ENCODE measurements at regions not wholly inside any gene's neighbourhood (a gene's known extent, or its start where the extent isn't known, plus 50 kb on each side); places are given as distances from the start of the nearest gene placed in this dataset.

DNA sequence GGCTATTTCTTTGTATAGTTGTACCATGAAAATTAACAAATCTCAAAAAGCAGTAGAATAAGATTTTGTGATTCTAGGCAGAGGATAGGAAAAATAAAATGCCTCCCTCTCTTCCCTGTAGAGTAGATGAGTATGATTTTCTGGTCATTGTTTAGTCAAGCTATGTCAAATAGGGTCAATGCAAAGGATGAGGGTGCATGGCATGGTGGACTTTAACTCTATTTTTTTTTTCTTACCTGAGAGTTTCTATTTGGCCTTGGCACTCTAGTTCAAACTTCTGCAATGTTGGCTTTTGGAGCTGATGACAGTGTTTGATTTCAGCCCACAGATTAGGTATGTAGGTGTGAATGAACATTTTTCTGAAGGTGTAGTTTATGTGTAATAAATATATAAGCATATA lies 224.5 kb downstream of the TRIB2 start:
- TF ChIP-seq GATA3 (IDR thresholded peaks at IDR 0.05; ENCODE audit: low read depth, low read length) (no peak), GATA2 (IDR thresholded peaks at IDR 0.05; ENCODE audit: low read depth, low read length) (no peak)

DNA sequence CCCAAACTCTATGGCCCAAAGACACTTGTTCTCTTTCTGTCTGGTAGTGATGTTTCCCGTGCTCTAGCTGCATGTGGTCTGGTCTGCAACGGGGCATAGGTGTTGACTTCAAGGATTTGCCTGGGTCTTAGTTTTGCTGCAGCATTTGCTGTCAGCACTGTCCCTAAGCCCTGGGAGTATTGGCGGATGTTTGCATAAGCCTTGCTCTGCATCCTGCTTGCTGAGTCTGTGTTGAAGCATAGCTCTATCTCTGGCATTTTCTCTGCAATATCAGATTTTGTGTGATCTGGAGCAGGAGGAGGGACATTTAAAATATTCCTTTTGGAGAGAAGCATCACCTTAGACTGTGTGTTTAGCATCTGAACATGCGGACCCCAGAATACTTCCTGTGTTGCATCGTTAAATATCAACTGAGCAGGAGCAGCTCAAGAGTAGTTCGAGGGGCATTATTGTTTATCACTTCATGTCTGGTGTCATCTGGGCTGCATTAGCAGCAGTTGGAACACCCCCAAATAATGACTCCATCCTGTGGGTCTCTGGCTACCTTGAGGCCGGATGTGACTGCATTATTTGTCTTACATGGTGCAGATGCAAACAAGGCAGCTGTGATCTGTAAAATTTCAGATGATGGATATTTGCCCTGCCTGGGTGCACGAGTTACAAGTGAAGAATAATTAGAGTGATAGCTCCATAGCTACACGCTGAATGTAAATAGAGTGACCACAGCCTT lies 231.7 kb downstream of the TRIB2 start:
- TF ChIP-seq GATA2 (IDR thresholded peaks at IDR 0.05; ENCODE audit: low read depth, low read length) = peak; percentile 38; the same call in 1 of the 2 replicates
- TF ChIP-seq GATA3 (IDR thresholded peaks at IDR 0.05; ENCODE audit: low read depth, low read length) = no peak

GRCh38 chr2:12948961-12949353 lies 232.2 kb downstream of the TRIB2 start:
- no peak for TF ChIP-seq GATA2 (IDR thresholded peaks at IDR 0.05; ENCODE audit: low read depth, low read length)
- no peak for TF ChIP-seq GATA3 (IDR thresholded peaks at IDR 0.05; ENCODE audit: low read depth, low read length)

DNA sequence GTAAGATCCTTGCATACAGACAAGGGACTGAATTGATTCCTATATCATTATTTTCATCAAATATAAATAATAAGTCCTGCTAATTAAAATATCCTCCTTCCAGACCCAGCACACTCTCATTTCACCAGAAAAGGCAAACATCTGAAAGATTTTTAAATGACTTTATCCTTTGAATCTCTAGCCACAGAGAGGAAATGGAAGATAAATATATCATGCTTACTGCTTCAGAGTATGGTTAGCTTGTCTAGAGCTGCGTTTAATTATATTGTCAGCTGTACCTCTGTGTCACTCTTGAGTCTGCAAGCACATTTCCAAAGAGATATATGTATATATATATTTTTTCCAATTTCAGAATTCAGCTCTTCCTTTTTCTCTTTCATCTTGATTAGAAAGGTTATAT lies 232.7 kb downstream of the TRIB2 start:
- peak; percentile 43; the same call in 1 of the 2 replicates for TF ChIP-seq GATA3 (IDR thresholded peaks at IDR 0.05; ENCODE audit: low read depth, low read length)
- TF ChIP-seq GATA2 (IDR thresholded peaks at IDR 0.05; ENCODE audit: low read depth, low read length) = no peak

DNA sequence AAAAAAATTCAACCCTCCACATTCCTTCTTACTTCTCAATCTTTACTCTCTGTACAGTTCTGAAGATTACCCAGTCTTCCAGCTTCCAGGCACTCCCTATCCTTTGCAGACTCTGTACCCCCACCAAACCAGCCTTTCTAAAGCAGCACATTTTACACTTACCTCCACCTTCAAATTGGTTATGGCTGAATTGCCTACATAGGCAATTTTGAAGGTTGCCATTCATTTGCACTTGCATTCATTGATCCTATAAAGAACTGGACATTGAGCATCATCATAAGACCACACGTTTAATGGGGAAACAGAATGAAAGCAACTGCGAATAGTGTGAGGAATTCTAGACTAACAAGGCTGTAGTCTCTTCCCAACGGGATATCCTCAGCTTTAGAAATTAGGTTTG lies 233.4 kb downstream of the TRIB2 start:
- TF ChIP-seq GATA3 (IDR thresholded peaks at IDR 0.05; ENCODE audit: low read depth, low read length) (no peak), GATA2 (IDR thresholded peaks at IDR 0.05; ENCODE audit: low read depth, low read length) (no peak)

- no peak for TF ChIP-seq GATA2 (IDR thresholded peaks at IDR 0.05; ENCODE audit: low read depth, low read length)
- TF ChIP-seq GATA3 (IDR thresholded peaks at IDR 0.05; ENCODE audit: low read depth, low read length) = no peak
Measured at GRCh38 chr2:12950957-12951656, 234.4 kb downstream of the TRIB2 start.

DNA sequence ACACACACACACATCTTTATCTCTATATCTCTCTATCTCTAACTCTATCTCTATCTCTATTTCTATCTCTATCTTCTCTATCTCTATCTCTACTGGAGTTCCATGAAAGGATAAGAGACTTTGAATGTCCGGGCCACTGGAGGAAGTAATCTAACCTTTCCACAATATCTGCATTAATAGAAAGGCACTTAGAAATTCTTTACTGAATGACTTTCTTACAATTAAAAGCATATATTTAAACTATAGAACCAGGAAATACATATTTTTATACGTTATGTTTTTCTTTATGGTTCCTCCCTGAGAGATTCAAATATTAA lies 234.9 kb downstream of the TRIB2 start:
- TF ChIP-seq GATA3 (IDR thresholded peaks at IDR 0.05; ENCODE audit: low read depth, low read length) (peak; percentile 66; the same call in 1 of the 2 replicates), GATA2 (IDR thresholded peaks at IDR 0.05; ENCODE audit: low read depth, low read length) (peak; percentile 32; the same call in 1 of the 2 replicates)

- TF ChIP-seq GATA2 (IDR thresholded peaks at IDR 0.05; ENCODE audit: low read depth, low read length) (no peak), GATA3 (IDR thresholded peaks at IDR 0.05; ENCODE audit: low read depth, low read length) (no peak)
Measured at GRCh38 chr2:12953596-12953995, 236.9 kb downstream of the TRIB2 start.

DNA sequence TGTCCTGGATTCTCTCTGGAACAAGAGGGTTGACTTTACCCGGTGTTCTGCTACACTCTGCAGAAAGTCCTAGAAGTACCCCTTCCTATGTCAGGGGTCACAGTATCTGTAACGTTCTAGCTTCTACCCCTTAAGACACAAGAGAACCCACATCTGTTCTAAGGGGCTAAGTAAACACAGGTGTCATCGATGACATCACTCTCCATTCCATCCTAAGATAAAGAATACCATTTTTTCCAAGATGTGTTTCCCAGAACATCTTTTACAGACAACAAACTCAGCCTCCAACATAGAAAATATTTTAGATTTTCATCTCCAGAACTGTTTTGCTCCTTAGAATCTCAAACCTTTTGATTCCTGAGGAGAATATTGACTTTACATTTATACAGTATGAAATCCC lies 239.1 kb downstream of the TRIB2 start:
- TF ChIP-seq GATA3 (IDR thresholded peaks at IDR 0.05; ENCODE audit: low read depth, low read length) (no peak), GATA2 (IDR thresholded peaks at IDR 0.05; ENCODE audit: low read depth, low read length) (no peak)

GRCh38 chr2:12957251-12957650 lies 240.5 kb downstream of the TRIB2 start:
- no peak for TF ChIP-seq GATA3 (IDR thresholded peaks at IDR 0.05; ENCODE audit: low read depth, low read length)
- no peak for TF ChIP-seq GATA2 (IDR thresholded peaks at IDR 0.05; ENCODE audit: low read depth, low read length)

DNA sequence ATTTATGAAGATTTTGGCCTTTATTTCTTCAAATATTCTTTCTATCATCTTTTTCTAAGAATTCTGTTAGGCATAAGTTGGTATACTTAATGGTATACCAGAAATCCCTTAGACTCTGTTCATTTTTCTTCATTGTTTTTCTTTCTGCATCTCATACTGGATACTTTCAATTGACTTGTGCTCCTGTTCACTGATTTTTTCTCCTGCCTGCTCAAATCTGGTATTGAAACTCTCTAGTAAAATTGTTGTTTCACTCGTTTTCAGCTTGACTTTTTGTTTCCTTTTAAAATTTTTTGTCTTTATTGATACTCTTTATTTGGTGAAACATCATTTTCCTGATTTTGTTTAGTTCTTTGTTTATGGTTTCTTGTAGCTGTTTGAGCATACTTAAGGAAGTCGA lies 243.2 kb downstream of the TRIB2 start:
- TF ChIP-seq GATA2 (IDR thresholded peaks at IDR 0.05; ENCODE audit: low read depth, low read length) (no peak), GATA3 (IDR thresholded peaks at IDR 0.05; ENCODE audit: low read depth, low read length) (no peak)

- TF ChIP-seq GATA2 (IDR thresholded peaks at IDR 0.05; ENCODE audit: low read depth, low read length) (no peak), GATA3 (IDR thresholded peaks at IDR 0.05; ENCODE audit: low read depth, low read length) (no peak)
Measured at GRCh38 chr2:12960671-12961070, 243.9 kb downstream of the TRIB2 start.

DNA sequence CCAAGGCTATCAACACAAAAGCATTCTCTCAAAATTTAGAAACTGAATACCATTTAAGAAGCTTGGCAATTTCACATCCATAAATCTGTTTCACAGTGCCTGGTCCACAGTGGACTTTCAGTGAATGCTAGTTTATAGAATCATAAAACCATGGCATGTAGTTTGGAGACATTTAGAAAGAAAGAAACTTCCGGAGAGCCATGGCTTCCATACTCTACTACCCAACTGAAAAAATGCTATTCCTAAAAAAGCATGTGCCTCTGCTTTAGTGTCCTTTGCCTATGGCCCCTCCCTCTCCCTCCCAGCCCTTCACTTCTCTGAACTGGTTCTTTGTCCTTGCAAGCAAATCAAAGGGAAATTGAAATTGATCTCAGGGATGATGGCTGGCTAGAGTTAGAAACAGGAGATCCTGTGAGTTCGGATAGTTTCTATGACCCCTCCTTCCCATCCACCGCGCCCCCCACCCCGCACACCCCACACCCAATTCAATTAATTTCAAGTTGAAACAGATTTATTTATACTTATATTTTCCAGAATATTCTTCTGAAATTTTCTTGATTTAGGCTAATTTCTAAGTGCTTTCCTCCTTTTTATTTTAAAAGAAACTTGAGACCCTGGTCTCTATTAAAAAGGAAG lies 248.3 kb downstream of the TRIB2 start:
- TF ChIP-seq GATA3 (IDR thresholded peaks at IDR 0.05; ENCODE audit: low read depth, low read length) (no peak), GATA2 (IDR thresholded peaks at IDR 0.05; ENCODE audit: low read depth, low read length) (no peak)

GRCh38 chr2:12965540-12966269 lies 249.0 kb downstream of the TRIB2 start:
- TF ChIP-seq GATA2 (IDR thresholded peaks at IDR 0.05; ENCODE audit: low read depth, low read length) = no peak; the same call in 1 of the 2 replicates
- no peak for TF ChIP-seq GATA3 (IDR thresholded peaks at IDR 0.05; ENCODE audit: low read depth, low read length)

All from SH-SY5Y (cell line).